H1 (cell line): ENCODE measurements at regions not wholly inside any gene's neighbourhood (a gene's known extent, or its start where the extent isn't known, plus 50 kb on each side); places are given as distances from the start of the nearest gene placed in this dataset.

Experiments used
- CTCF ChIA-PET: fragments of 300-600 bp; sonication (Branson Sonifier 250); formaldehyde crosslinking; loops from one replicate; lab custom pipeline; 2021; ENCODE audit not compliant: partially characterized antibody; lab: Charles Lee
- POLR2A ChIA-PET: fragments of 300-600 bp; sonication (Branson Sonifier 250); formaldehyde crosslinking; loops from one replicate; lab custom pipeline; 2021; ENCODE audit warnings: inconsistent platforms; ENCODE audit not compliant: partially characterized antibody; lab: Charles Lee
- DNase-seq, 2 experiments: peaks; one replicate each; pipeline versions ENCODE4 v3.0.0 to v3.0.0-alpha.2; 2010 to 2022; ENCODE audit warnings: low spot score in 2 of 2, low read depth in 1 of 2, mixed read lengths in 1 of 2
- FAIRE-seq: peaks from 2 replicates; lab custom pipeline; 2011; peaks lifted over from hg19 to GRCh38; lab: Jason Lieb, UNC
- H2AFZ ChIP-seq: 2 replicates; pipeline ENCODE4 v1.8.1; 2012; ENCODE audit warnings: low read length, inconsistent platforms
- H2AK5ac ChIP-seq: 2 replicates; pipeline ENCODE4 v1.6.1; 2013; ENCODE audit warnings: low read depth, low read length
- H2BK120ac ChIP-seq: replicated peaks from 2 replicates; pipeline ENCODE3; 2013; ENCODE audit warnings: low read depth, low read length, inconsistent platforms
- H2BK12ac ChIP-seq: 2 replicates; pipeline ENCODE4 v1.6.1; 2013; ENCODE audit warnings: low read depth, low read length
- H2BK15ac ChIP-seq: 2 replicates; pipeline ENCODE4 v1.6.1; 2013; ENCODE audit warnings: low read length
- H2BK20ac ChIP-seq: 2 replicates; pipeline ENCODE4 v1.6.1; 2013; ENCODE audit warnings: low read length
- H2BK5ac ChIP-seq: 2 replicates; pipeline ENCODE4 v1.6.1; 2013; ENCODE audit warnings: low read depth, low read length
- H3K14ac ChIP-seq: 2 replicates; pipeline ENCODE4 v1.6.1; 2013; ENCODE audit warnings: inconsistent platforms; ENCODE audit not compliant: insufficient read length
- H3K18ac ChIP-seq: 2 replicates; pipeline ENCODE4 v1.6.1; 2013; ENCODE audit warnings: low read length; ENCODE audit errors: extremely low read depth
- H3K23ac ChIP-seq: 2 replicates; pipeline ENCODE4 v1.6.1; 2013; ENCODE audit warnings: inconsistent platforms; ENCODE audit not compliant: insufficient read length
- H3K23me2 ChIP-seq: 2 replicates; pipeline ENCODE4 v1.6.1; 2013; ENCODE audit warnings: low read depth, low read length
- H3K27ac ChIP-seq: 2 replicates; pipeline ENCODE4 v1.6.1; 2011; ENCODE audit warnings: low read depth, low read length, inconsistent platforms
- H3K27me3 ChIP-seq, 4 experiments: replicated peaks in 1 of 4; 1 replicate in 1 of 4; 2 replicates in 3 of 4; pipeline versions ENCODE4 v1.6.1 to v1.8.1; 2011 to 2013; ENCODE audit warnings: low read length in 3 of 4, mild to moderate bottlenecking in 3 of 4, inconsistent platforms in 2 of 4, mixed read lengths in 2 of 4, moderate library complexity in 1 of 4; ENCODE audit not compliant: control insufficient read depth in 3 of 4, insufficient read depth in 3 of 4; ENCODE audit errors: extremely low read depth in 1 of 4
- H3K36me3 ChIP-seq, 4 experiments: 2 replicates each; pipeline versions ENCODE4 v1.6.1 to v1.8.1; 2011 to 2013; ENCODE audit warnings: mild to moderate bottlenecking in 4 of 4, low read length in 3 of 4, moderate library complexity in 2 of 4, control low read depth in 1 of 4, inconsistent platforms in 1 of 4; ENCODE audit not compliant: insufficient read depth in 4 of 4, control insufficient read depth in 2 of 4
- H3K4ac ChIP-seq: replicated peaks from 2 replicates; pipeline ENCODE3; 2013; ENCODE audit warnings: low read length, low read depth, mixed read lengths, inconsistent platforms; ENCODE audit not compliant: insufficient read length
- H3K4me1 ChIP-seq, 4 experiments: replicated peaks in 1 of 4; 1 replicate in 1 of 4; 2 replicates in 3 of 4; pipeline versions ENCODE4 v1.6.1 to v1.8.1; 2011 to 2013; ENCODE audit warnings: low read length in 3 of 4, inconsistent platforms in 2 of 4, mixed read lengths in 1 of 4; ENCODE audit not compliant: insufficient read depth in 4 of 4, control insufficient read depth in 3 of 4
- H3K4me2 ChIP-seq, 2 experiments: 2 replicates each; pipeline versions ENCODE4 v1.6.1 to v1.8.1; 2011 to 2013; ENCODE audit warnings: low read depth in 2 of 2, low read length in 2 of 2, control low read depth in 1 of 2, inconsistent platforms in 1 of 2, mild to moderate bottlenecking in 1 of 2; ENCODE audit not compliant: insufficient read depth in 1 of 2
- H3K4me3 ChIP-seq, 4 experiments: fragments of 200-600, 300-600 bp in 1 of 4; sonication (generic), shearing (Covaris generic), sonication (Bioruptor Twin) in 1 of 4; 2 replicates each; pipeline versions ENCODE4 v1.5.1 to v1.8.1; 2011 to 2016; ENCODE audit warnings: low read length in 4 of 4, low read depth in 3 of 4, control low read depth in 2 of 4, inconsistent platforms in 2 of 4, mild to moderate bottlenecking in 2 of 4, mixed read lengths in 1 of 4, moderate library complexity in 1 of 4; ENCODE audit not compliant: insufficient read depth in 2 of 4; ENCODE audit errors: extremely low read depth in 1 of 4
- H3K56ac ChIP-seq: replicated peaks from 2 replicates; pipeline ENCODE3; 2013; ENCODE audit warnings: low read depth, mild to moderate bottlenecking, mixed read lengths, low read length, inconsistent platforms; ENCODE audit not compliant: insufficient read length
- H3K79me1 ChIP-seq: 2 replicates; pipeline ENCODE4 v1.6.1; 2013; ENCODE audit warnings: low read depth, low read length, control low read depth
- H3K79me2 ChIP-seq, 2 experiments: 2 replicates each; pipeline versions ENCODE4 v1.6.1 to v1.8.1; 2012 to 2013; ENCODE audit warnings: low read length in 2 of 2, mild to moderate bottlenecking in 2 of 2, inconsistent platforms in 1 of 2; ENCODE audit not compliant: insufficient read depth in 2 of 2, control insufficient read depth in 1 of 2
- H3K9ac ChIP-seq, 4 experiments: replicated peaks in 1 of 4; 1 replicate in 1 of 4; 2 replicates in 3 of 4; pipeline versions ENCODE4 v1.6.1 to v1.8.1; 2011 to 2013; ENCODE audit warnings: low read depth in 3 of 4, low read length in 3 of 4, control low read depth in 2 of 4, mild to moderate bottlenecking in 2 of 4, moderate library complexity in 2 of 4, inconsistent platforms in 1 of 4; ENCODE audit errors: extremely low read depth in 1 of 4
- H3K9me3 ChIP-seq, 2 experiments: 2 replicates each; pipeline versions ENCODE4 v1.6.1 to v1.8.1; 2012 to 2013; ENCODE audit warnings: mild to moderate bottlenecking in 2 of 2, moderate library complexity in 2 of 2, control low read depth in 1 of 2, inconsistent platforms in 1 of 2, low read depth in 1 of 2, low read length in 1 of 2, mixed read lengths in 1 of 2; ENCODE audit not compliant: insufficient read depth in 2 of 2
- H4K20me1 ChIP-seq, 2 experiments: replicated peaks in 1 of 2; 2 replicates each; pipeline versions ENCODE3 to v1.8.1; 2011 to 2013; ENCODE audit warnings: inconsistent platforms in 2 of 2, low read length in 2 of 2, mild to moderate bottlenecking in 1 of 2; ENCODE audit not compliant: insufficient read depth in 2 of 2, control insufficient read depth in 1 of 2
- H4K5ac ChIP-seq: 2 replicates; pipeline ENCODE4 v1.6.1; 2013; ENCODE audit warnings: low read length, low read depth, mixed read lengths, inconsistent platforms; ENCODE audit not compliant: insufficient read length
- H4K8ac ChIP-seq: 2 replicates; pipeline ENCODE4 v1.8.0; 2013; ENCODE audit warnings: mild to moderate bottlenecking, moderate library complexity, low read length, inconsistent platforms; ENCODE audit not compliant: insufficient read depth; ENCODE audit errors: extremely low read depth
- H4K91ac ChIP-seq: replicated peaks from 2 replicates; pipeline ENCODE3; 2013; ENCODE audit warnings: low read length, mixed read lengths, inconsistent platforms; ENCODE audit not compliant: insufficient read length
- BCL11A ChIP-seq, 2 experiments: IDR thresholded peaks; one replicate each; pipeline ENCODE4 v1.6.1; 2011; ENCODE audit warnings: low read depth in 2 of 2, low read length in 2 of 2, mild to moderate bottlenecking in 2 of 2
- GTF2F1 ChIP-seq: IDR thresholded peaks from 2 replicates; pipeline ENCODE4 v1.6.1; 2012; ENCODE audit warnings: low read depth, low read length, improper control_type of control experiment, borderline replicate concordance
- HDAC2 ChIP-seq, 2 experiments: fragments of 300-600 bp in 1 of 2; sonication (generic) in 1 of 2; IDR thresholded peaks; 2 replicates each; pipeline ENCODE4 v1.6.1; 2011 to 2012; ENCODE audit warnings: low read depth in 2 of 2, low read length in 2 of 2, mild to moderate bottlenecking in 2 of 2, moderate library complexity in 2 of 2, borderline replicate concordance in 1 of 2, inconsistent platforms in 1 of 2
- JUN ChIP-seq: IDR thresholded peaks from 2 replicates; pipeline ENCODE4 v1.6.1; 2011; ENCODE audit warnings: low read depth, mild to moderate bottlenecking, improper control_type of control experiment, low read length
- KDM5A ChIP-seq: fragments of 200-600 bp; IDR thresholded peaks from 2 replicates; pipeline ENCODE4 v1.7.1; 2012; ENCODE audit warnings: mild to moderate bottlenecking, low read length, inconsistent platforms, mixed read lengths
- MAFK ChIP-seq: IDR thresholded peaks from 2 replicates; pipeline ENCODE4 v1.6.1; 2012; ENCODE audit warnings: low read depth, mild to moderate bottlenecking, improper control_type of control experiment, low read length
- RFX5 ChIP-seq: IDR thresholded peaks from 2 replicates; pipeline ENCODE4 v1.6.1; 2011; ENCODE audit warnings: low read depth, low read length, improper control_type of control experiment, borderline replicate concordance
- TAF7 ChIP-seq: optimal IDR thresholded peaks from 2 replicates; pipeline ENCODE3; 2011; ENCODE audit warnings: low read depth, mild to moderate bottlenecking, inconsistent platforms, low read length, moderate library complexity, borderline replicate concordance
- YY1 ChIP-seq: IDR thresholded peaks from 2 replicates; pipeline ENCODE4 v1.6.1; 2011; ENCODE audit warnings: low read depth, mild to moderate bottlenecking, low read length
- WGBS, 2 experiments: shearing (Covaris generic) in 1 of 2; methylation state at CpG; one replicate each; pipeline versions ENCODE4 v1.1.6 to v1.1.7; 2013 to 2015; ENCODE audit warnings: low lambda C conversion rate in 2 of 2, mixed read lengths in 2 of 2, inconsistent platforms in 1 of 2, low coverage in 1 of 2, missing lambda C conversion rate in 1 of 2; ENCODE audit not compliant: insufficient replicate concordance in 2 of 2, insufficient coverage in 1 of 2, insufficient read length in 1 of 2; ENCODE audit errors: extremely low coverage in 1 of 2, missing lambda C conversion rate in 1 of 2; 5-methylcytosine and 5-hydroxymethylcytosine counted together
- TF ChIP-seq, protein P1 (sequence below), 3 experiments: IDR thresholded peaks; 1 replicate in 2 of 3; 2 replicates in 1 of 3; pipeline versions ENCODE4 v1.5.1 to v1.6.1; 2011; ENCODE audit warnings: low read length in 3 of 3, mild to moderate bottlenecking in 3 of 3, inconsistent platforms in 2 of 3, low read depth in 1 of 3, moderate library complexity in 1 of 3; ENCODE audit not compliant: insufficient read depth in 1 of 3; ENCODE audit errors: control extremely low read depth in 1 of 3

DNA sequence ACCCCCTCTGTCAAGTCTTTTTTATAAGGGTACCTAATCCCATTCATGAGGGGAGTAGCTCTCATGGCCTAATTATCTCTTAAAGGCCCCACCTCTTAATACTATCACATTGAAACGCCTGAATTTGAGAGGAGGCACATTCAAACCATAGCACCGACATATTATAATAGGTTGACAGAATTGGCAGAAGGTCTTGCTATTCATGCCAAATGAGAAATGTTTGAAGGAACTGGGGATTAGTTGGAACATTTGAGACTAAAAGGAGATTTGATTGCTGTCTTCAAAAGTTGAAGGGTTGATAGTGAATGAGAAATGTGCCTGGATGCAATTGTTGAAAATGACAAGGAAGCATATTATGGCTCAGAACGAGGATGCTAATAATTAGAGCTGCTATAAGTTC is 331.1 kb downstream of the ATP23 start:
- Histone ChIP-seq H3K23ac (no peak overlapping the region), H2BK15ac (no peak overlapping the region), H3K27me3 (no peaks in the 10 kb centered on the region), H2BK20ac (no peak overlapping the region), H3K27ac (no peak overlapping the region), H4K8ac (no peak overlapping the region), H2AFZ (no peak overlapping the region), H3K79me1 (no peaks in the 10 kb centered on the region), H3K36me3 (no peaks in the 10 kb centered on the region), H3K4me3 (no peak overlapping the region), H3K14ac (no peak overlapping the region), H3K23me2 (no peaks in the 10 kb centered on the region), H4K5ac (no peak overlapping the region), H3K9me3 (peaks cover 8 to 11% of the 10 kb centered on the region in 2 experiments), H3K9ac (no peak overlapping the region), H2BK120ac (no peak overlapping the region), H3K4me2 (no peak overlapping the region), H2BK5ac (no peak overlapping the region), H3K4me1 (no peaks in the 10 kb centered on the region), H2BK12ac (no peak overlapping the region), H3K56ac (no peak overlapping the region), H3K79me2 (no peaks in the 10 kb centered on the region), H4K20me1 (no peaks in the 10 kb centered on the region), H3K18ac (no peak overlapping the region), H2AK5ac (no peak overlapping the region), H3K4ac (no peak overlapping the region), H4K91ac (no peak overlapping the region)
- no peak for DNase-seq
- POLR2A ChIA-PET = no interaction called here
- CTCF ChIA-PET = interaction anchor here (0.8 to 1.1 kb wide), 2 partner anchors 16 to 289 kb away, joined by 3 read pairs; no protein-coding TSS in a partner anchor
- WGBS, 2 experiments = 82% methylated on average over 3 of the region's 3 CpGs; no CpG with 5 or more reads in 1 of the 2 experiments
- FAIRE-seq = no peak
- no peak for TF ChIP-seq BCL11A (IDR thresholded peaks at IDR 0.05; ENCODE audit: low read depth in 2 of 2, low read length in 2 of 2)
- no peak for TF ChIP-seq GTF2F1
- no peak for TF ChIP-seq JUN
- no peak for TF ChIP-seq RFX5
- no peak for TF ChIP-seq MAFK
- TF ChIP-seq YY1 = no peak
- no peak for TF ChIP-seq HDAC2 (IDR thresholded peaks at IDR 0.05; ENCODE audit: borderline replicate concordance in 1 of 2, low read depth in 2 of 2, low read length in 2 of 2)
- no peak for TF ChIP-seq KDM5A
- TF ChIP-seq, protein P1, sequence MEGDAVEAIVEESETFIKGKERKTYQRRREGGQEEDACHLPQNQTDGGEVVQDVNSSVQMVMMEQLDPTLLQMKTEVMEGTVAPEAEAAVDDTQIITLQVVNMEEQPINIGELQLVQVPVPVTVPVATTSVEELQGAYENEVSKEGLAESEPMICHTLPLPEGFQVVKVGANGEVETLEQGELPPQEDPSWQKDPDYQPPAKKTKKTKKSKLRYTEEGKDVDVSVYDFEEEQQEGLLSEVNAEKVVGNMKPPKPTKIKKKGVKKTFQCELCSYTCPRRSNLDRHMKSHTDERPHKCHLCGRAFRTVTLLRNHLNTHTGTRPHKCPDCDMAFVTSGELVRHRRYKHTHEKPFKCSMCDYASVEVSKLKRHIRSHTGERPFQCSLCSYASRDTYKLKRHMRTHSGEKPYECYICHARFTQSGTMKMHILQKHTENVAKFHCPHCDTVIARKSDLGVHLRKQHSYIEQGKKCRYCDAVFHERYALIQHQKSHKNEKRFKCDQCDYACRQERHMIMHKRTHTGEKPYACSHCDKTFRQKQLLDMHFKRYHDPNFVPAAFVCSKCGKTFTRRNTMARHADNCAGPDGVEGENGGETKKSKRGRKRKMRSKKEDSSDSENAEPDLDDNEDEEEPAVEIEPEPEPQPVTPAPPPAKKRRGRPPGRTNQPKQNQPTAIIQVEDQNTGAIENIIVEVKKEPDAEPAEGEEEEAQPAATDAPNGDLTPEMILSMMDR (IDR thresholded peaks at IDR 0.05; ENCODE audit: control extremely low read depth in 1 of 3, insufficient read depth in 1 of 3, low read depth in 1 of 3, low read length in 3 of 3) = no peak
- no peak for TF ChIP-seq TAF7
